Stimulated activated CD4-positive, alpha-beta T cell treated with anti-CD3 and anti-CD28 coated beads, Interleukin-4, amount 100 ng/mL, for 48 hours (primary cell): ENCODE measurements at regions not wholly inside any gene's neighbourhood (a gene's known extent, or its start where the extent isn't known, plus 50 kb on each side); places are given as distances from the start of the nearest gene placed in this dataset.
"Not testable (repeated sequence)": the region's sequence is repeated elsewhere in the genome, so short reads cannot be mapped to it uniquely, and the experiment has no call there.

Experiments used
- DNase-seq, 2 donors: peaks; one replicate each; pipeline ENCODE4 v3.0.0-alpha.2; 2020; ENCODE audit warnings: low read depth in 2 of 2

- no peak for DNase-seq
Observed at GRCh38 chr10:131832056-131832685, 68.6 kb upstream of the PPP2R2D start.

- no peak for DNase-seq
Observed at GRCh38 chr10:131833013-131833412, 67.8 kb upstream of the PPP2R2D start.

GRCh38 chr10:131833446-131834080 is 67.2 kb upstream of the PPP2R2D start:
- DNase-seq, result no peak

GRCh38 chr10:131834152-131834810 is 66.5 kb upstream of the PPP2R2D start:
- DNase-seq, result no peak

GRCh38 chr10:131838966-131839742 is 61.7 kb upstream of the PPP2R2D start:
- DNase-seq, result no peak

- DNase-seq, result not testable (repeated sequence)
Observed at GRCh38 chr10:131839880-131840787, 60.7 kb upstream of the PPP2R2D start.

- no peak for DNase-seq
Observed at GRCh38 chr10:131840788-131841118, 60.1 kb upstream of the PPP2R2D start.

- no peak for DNase-seq
Observed at GRCh38 chr10:131841131-131841660, 59.6 kb upstream of the PPP2R2D start.

GRCh38 chr10:131841661-131842139 is 59.1 kb upstream of the PPP2R2D start:
- DNase-seq, result no peak

GRCh38 chr10:131842351-131843088 is 58.3 kb upstream of the PPP2R2D start:
- DNase-seq, result no peak

- DNase-seq, result no peak
Observed at GRCh38 chr10:131843089-131843595, 57.7 kb upstream of the PPP2R2D start.

GRCh38 chr10:131843881-131844284 is 56.9 kb upstream of the PPP2R2D start:
- DNase-seq, result no peak

GRCh38 chr10:131844529-131845084 is 56.2 kb upstream of the PPP2R2D start:
- no peak for DNase-seq

- no peak for DNase-seq
Observed at GRCh38 chr10:131845505-131846239, 55.1 kb upstream of the PPP2R2D start.

GRCh38 chr10:131846240-131847101 is 54.3 kb upstream of the PPP2R2D start:
- no peak for DNase-seq

- DNase-seq, result no peak
Observed at GRCh38 chr10:131847241-131847783, 53.5 kb upstream of the PPP2R2D start.

- no peak for DNase-seq
Observed at GRCh38 chr10:131848296-131848695, 52.5 kb upstream of the PPP2R2D start.
